Calu3 (cell line): ENCODE measurements at regions not wholly inside any gene's neighbourhood (a gene's known extent, or its start where the extent isn't known, plus 50 kb on each side); places are given as distances from the start of the nearest gene placed in this dataset.

Experiments
- BruUV-seq: library from RNA; stranded (reverse); fragments of 400-500 nt; replicated peaks from 2 replicates; lab custom pipeline; 2021; lab: Mats Ljungman, UMichigan
- CTCF ChIA-PET: fragments of 300-600 bp; sonication (Branson Sonifier 250); formaldehyde crosslinking; loops from one replicate; lab custom pipeline; 2022; ENCODE audit warnings: antibody characterized with exemption; lab: Charles Lee
- DNase-seq: peaks from one replicate; pipeline ENCODE4 v3.0.0; 2022
- H3K27ac Mint-ChIP-seq: one replicate; pipeline ENCODE4 v1.8.0; 2022; ENCODE audit warnings: mixed read lengths; ENCODE audit not compliant: unreplicated experiment
- H3K27me3 Mint-ChIP-seq: one replicate; pipeline ENCODE4 v1.8.0; 2022; ENCODE audit warnings: mixed read lengths; ENCODE audit not compliant: unreplicated experiment
- H3K36me3 Mint-ChIP-seq: one replicate; pipeline ENCODE4 v1.8.0; 2022; ENCODE audit warnings: mild to moderate bottlenecking, moderate library complexity, mixed read lengths; ENCODE audit not compliant: insufficient read depth, unreplicated experiment
- H3K4me1 Mint-ChIP-seq: one replicate; pipeline ENCODE4 v1.8.0; 2022; ENCODE audit warnings: mild to moderate bottlenecking, low read depth, mixed read lengths; ENCODE audit not compliant: unreplicated experiment
- H3K4me3 Mint-ChIP-seq: one replicate; pipeline ENCODE4 v1.8.0; 2022; ENCODE audit warnings: mild to moderate bottlenecking, low read depth, moderate library complexity, mixed read lengths; ENCODE audit not compliant: unreplicated experiment
- H3K9me3 Mint-ChIP-seq: one replicate; pipeline ENCODE4 v1.8.0; 2022; ENCODE audit warnings: low read depth, mixed read lengths; ENCODE audit not compliant: unreplicated experiment
- intact Hi-C: fragments of 100-400 bp; cut with micrococcal nuclease; formaldehyde crosslinking; loops from one replicate; pipeline ENCODE4 v1.10.0; 2022; ENCODE audit not compliant: unreplicated experiment
- TF ChIP-seq, protein P1 (sequence below): fragments of 200-600 bp; IDR thresholded peaks from one replicate; pipeline ENCODE4 v1.8.0; 2022; ENCODE audit warnings: antibody characterized with exemption; ENCODE audit not compliant: unreplicated experiment

DNA sequence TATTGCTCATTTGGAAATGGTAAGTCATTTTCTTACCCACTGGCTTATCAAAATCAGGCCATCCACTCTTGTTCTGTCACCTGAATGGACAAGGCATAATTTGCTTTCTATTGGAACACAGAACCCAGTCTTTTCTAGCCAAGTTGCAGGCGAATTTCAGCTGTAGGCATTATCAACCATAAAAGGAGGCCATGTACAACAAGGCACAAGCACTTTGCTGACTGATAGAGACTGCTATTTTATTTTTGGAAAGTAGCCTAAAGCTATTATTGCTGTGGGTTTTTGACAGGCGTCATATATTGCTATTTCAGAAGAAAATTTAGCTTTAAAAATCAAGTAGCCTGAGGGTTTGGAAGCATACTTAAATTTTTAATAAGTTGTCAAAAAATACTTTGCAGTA is 344.2 kb downstream of the HDGFL1 start:
- TF ChIP-seq, protein P1, sequence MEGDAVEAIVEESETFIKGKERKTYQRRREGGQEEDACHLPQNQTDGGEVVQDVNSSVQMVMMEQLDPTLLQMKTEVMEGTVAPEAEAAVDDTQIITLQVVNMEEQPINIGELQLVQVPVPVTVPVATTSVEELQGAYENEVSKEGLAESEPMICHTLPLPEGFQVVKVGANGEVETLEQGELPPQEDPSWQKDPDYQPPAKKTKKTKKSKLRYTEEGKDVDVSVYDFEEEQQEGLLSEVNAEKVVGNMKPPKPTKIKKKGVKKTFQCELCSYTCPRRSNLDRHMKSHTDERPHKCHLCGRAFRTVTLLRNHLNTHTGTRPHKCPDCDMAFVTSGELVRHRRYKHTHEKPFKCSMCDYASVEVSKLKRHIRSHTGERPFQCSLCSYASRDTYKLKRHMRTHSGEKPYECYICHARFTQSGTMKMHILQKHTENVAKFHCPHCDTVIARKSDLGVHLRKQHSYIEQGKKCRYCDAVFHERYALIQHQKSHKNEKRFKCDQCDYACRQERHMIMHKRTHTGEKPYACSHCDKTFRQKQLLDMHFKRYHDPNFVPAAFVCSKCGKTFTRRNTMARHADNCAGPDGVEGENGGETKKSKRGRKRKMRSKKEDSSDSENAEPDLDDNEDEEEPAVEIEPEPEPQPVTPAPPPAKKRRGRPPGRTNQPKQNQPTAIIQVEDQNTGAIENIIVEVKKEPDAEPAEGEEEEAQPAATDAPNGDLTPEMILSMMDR, result no peak
- no peak overlapping the region for H3K27ac Mint-ChIP-seq
- H3K9me3 Mint-ChIP-seq, result peaks cover 9% of the 10 kb centered on the region
- BruUV-seq, result no TSS peak
- DNase-seq, result no peak
- H3K27me3 Mint-ChIP-seq, result no peaks in the 10 kb centered on the region
- H3K4me3 Mint-ChIP-seq, result no peak overlapping the region
- CTCF ChIA-PET, result no interaction called here
- H3K4me1 Mint-ChIP-seq, result peaks cover 4% of the 10 kb centered on the region
- no peaks in the 10 kb centered on the region for H3K36me3 Mint-ChIP-seq
- intact Hi-C loops, result no loop called here

GRCh38 chr6:22917344-22917743 is 348.0 kb downstream of the HDGFL1 start:
- BruUV-seq, result no TSS peak
- CTCF ChIA-PET, result interaction anchor here (0.5 to 0.6 kb wide), 2 partner anchors 1054 to 1374 kb away, joined by 3 to 5 read pairs; no protein-coding TSS in a partner anchor
- no peaks in the 10 kb centered on the region for H3K27me3 Mint-ChIP-seq
- intact Hi-C loops, result no loop called here
- no peak overlapping the region for H3K4me3 Mint-ChIP-seq
- no peak overlapping the region for H3K27ac Mint-ChIP-seq
- peaks cover 7% of the 10 kb centered on the region for H3K9me3 Mint-ChIP-seq
- no peaks in the 10 kb centered on the region for H3K36me3 Mint-ChIP-seq
- TF ChIP-seq, protein P1, result no peak
- H3K4me1 Mint-ChIP-seq, result peaks cover 18% of the 10 kb centered on the region
- DNase-seq, result no peak

DNA sequence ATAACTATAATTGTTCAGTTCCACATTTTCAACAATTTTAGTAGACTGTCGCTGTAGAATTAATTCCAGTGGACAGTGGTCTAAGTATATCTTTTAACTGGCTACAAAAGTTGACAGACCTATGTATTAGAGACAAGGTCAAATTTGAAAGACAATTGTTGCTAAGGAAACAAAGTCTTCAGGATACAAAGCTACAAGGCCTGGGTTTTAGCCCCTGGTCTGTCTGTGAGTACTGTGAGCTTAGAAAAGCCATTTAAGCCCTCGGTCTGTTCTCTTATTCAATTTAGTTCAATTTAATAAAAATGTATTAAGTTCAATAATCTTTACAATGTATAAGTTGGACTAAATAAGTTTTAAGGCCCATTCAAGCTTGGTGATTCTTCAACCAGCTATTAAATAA is 352.5 kb downstream of the HDGFL1 start:
- BruUV-seq, result no TSS peak
- H3K27me3 Mint-ChIP-seq, result no peaks in the 10 kb centered on the region
- intact Hi-C loops, result no loop called here
- peaks cover 18% of the 10 kb centered on the region for H3K4me1 Mint-ChIP-seq
- H3K9me3 Mint-ChIP-seq, result peaks cover 7% of the 10 kb centered on the region
- no peak overlapping the region for H3K27ac Mint-ChIP-seq
- no peaks in the 10 kb centered on the region for H3K36me3 Mint-ChIP-seq
- DNase-seq, result no peak
- no peak overlapping the region for H3K4me3 Mint-ChIP-seq
- CTCF ChIA-PET, result interaction anchor here (0.7 kb wide), 1 partner anchor 1088 kb away, joined by 6 read pairs; no protein-coding TSS in a partner anchor
- TF ChIP-seq, protein P1, result no peak

GRCh38 chr6:22925304-22925835 is 356.0 kb downstream of the HDGFL1 start:
- CTCF ChIA-PET, result no interaction called here
- no peak overlapping the region for H3K4me3 Mint-ChIP-seq
- H3K27ac Mint-ChIP-seq, result no peak overlapping the region
- H3K36me3 Mint-ChIP-seq, result no peaks in the 10 kb centered on the region
- BruUV-seq, result no TSS peak
- intact Hi-C loops, result no loop called here
- no peaks in the 10 kb centered on the region for H3K27me3 Mint-ChIP-seq
- no peak for DNase-seq
- TF ChIP-seq, protein P1, result no peak
- H3K9me3 Mint-ChIP-seq, result no peaks in the 10 kb centered on the region
- peaks cover 10% of the 10 kb centered on the region for H3K4me1 Mint-ChIP-seq
